ENCODE measurements at regions not wholly inside any gene's neighbourhood (a gene's known extent, or its start where the extent isn't known, plus 50 kb on each side); places are given as distances from the start of the nearest gene placed in this dataset.

DNA sequence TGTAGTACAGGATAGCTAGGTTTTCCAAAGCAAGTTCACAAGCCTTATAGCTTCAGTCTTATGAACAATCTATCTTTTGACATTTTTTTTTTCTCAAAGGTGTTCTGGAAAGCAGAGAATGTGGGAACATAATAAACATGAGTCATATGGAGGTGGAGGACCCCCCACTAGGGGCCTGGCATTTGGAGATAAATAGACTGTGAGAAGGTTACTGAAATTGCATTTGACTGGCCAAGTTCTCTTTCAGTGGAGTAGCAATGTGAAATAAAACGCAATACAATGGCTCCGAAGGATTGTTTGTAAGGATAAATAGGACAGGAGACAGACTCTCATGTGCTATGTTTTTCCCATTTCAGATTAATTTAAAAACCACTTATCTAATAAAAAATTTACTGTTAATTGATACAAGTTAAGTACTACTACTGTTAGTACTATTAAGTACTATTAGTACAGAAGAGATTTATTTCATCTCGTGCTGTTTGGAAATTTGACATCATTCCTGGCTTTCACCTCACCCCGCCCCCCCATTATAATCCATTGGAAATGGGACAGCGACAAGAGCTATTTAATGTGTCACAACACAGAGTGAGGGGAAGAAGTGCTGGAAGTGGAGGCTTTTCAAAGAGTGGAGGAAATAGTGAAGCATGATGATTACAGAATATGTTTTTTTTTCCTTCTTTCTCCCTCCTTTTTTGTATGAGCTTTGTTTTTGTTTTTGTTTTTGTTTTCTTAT lies 122.6 kb upstream of the ID4 start:
- TF ChIP-seq GATA2 (IDR thresholded peaks at IDR 0.05; ENCODE audit: low read depth, low read length) (no peak), GATA3 (IDR thresholded peaks at IDR 0.05; ENCODE audit: low read depth, low read length) (no peak)
